DOHH2 (cell line): ENCODE measurements at regions not wholly inside any gene's neighbourhood (a gene's known extent, or its start where the extent isn't known, plus 50 kb on each side); places are given as distances from the start of the nearest gene placed in this dataset.

Source experiments
- EZH2phosphoT487 ChIP-seq: fragments of 200-600 bp; sonication (generic); IDR thresholded peaks from 2 replicates; pipeline ENCODE4 v1.6.1; 2017; ENCODE audit warnings: borderline replicate concordance, mild to moderate bottlenecking, antibody characterized with exemption, low read length, moderate library complexity, mixed read lengths
- TF ChIP-seq, protein P1 (sequence below): fragments of 200-600 bp; sonication (generic); IDR thresholded peaks from one replicate; pipeline ENCODE4 v1.5.1; 2014; ENCODE audit warnings: antibody characterized with exemption, mild to moderate bottlenecking, low read depth, low read length; ENCODE audit not compliant: poor library complexity, severe bottlenecking

DNA sequence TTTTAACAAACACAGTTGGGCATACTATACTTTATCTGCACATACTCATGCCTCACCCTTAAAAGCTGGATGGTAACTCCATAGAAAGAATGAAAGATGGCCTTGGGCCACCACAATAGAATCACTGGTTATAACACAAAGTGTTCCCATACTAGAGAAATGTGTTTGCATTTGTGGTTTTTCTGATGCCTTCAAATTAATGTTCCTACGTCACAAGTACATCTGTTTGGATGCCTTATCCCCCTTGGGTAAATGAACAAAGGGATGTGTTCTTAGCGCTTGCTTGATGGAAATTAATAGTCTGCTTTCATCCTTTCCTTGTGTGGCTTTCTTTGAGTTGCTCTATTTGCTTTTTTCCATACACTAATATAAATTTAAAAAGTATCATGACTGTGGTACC, 291.1 kb upstream of the PDE4D start:
- TF ChIP-seq, protein P1, sequence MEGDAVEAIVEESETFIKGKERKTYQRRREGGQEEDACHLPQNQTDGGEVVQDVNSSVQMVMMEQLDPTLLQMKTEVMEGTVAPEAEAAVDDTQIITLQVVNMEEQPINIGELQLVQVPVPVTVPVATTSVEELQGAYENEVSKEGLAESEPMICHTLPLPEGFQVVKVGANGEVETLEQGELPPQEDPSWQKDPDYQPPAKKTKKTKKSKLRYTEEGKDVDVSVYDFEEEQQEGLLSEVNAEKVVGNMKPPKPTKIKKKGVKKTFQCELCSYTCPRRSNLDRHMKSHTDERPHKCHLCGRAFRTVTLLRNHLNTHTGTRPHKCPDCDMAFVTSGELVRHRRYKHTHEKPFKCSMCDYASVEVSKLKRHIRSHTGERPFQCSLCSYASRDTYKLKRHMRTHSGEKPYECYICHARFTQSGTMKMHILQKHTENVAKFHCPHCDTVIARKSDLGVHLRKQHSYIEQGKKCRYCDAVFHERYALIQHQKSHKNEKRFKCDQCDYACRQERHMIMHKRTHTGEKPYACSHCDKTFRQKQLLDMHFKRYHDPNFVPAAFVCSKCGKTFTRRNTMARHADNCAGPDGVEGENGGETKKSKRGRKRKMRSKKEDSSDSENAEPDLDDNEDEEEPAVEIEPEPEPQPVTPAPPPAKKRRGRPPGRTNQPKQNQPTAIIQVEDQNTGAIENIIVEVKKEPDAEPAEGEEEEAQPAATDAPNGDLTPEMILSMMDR: no peak
- no peak for TF ChIP-seq EZH2phosphoT487
